ENCODE measurements at regions not wholly inside any gene's neighbourhood (a gene's known extent, or its start where the extent isn't known, plus 50 kb on each side); places are given as distances from the start of the nearest gene placed in this dataset.

DNA sequence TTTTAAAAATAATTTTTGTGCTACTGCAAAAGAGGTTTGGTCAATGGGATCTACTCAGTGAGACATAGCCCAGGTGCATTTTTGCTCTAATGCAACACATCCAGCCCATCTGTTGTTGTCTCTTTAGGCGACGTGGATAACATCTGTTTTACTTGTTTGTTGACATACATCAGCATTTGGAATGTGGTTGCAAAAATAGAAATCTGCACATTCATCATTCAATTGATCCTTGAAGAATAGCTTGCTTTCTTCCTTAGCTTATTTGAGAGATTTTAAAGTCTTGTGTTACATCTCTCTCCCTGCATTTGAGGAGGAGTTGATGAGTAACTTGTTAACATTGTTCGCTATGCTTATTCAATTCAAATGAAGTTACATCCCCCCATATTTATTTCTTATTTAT is 1202.3 kb downstream of the NSUN3 start:
- TF ChIP-seq POLR2A (IDR thresholded peaks at IDR 0.05) = no peak
- TF ChIP-seq, protein P1, sequence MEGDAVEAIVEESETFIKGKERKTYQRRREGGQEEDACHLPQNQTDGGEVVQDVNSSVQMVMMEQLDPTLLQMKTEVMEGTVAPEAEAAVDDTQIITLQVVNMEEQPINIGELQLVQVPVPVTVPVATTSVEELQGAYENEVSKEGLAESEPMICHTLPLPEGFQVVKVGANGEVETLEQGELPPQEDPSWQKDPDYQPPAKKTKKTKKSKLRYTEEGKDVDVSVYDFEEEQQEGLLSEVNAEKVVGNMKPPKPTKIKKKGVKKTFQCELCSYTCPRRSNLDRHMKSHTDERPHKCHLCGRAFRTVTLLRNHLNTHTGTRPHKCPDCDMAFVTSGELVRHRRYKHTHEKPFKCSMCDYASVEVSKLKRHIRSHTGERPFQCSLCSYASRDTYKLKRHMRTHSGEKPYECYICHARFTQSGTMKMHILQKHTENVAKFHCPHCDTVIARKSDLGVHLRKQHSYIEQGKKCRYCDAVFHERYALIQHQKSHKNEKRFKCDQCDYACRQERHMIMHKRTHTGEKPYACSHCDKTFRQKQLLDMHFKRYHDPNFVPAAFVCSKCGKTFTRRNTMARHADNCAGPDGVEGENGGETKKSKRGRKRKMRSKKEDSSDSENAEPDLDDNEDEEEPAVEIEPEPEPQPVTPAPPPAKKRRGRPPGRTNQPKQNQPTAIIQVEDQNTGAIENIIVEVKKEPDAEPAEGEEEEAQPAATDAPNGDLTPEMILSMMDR (IDR thresholded peaks at IDR 0.05) = no peak
